ENCODE measurements at regions not wholly inside any gene's neighbourhood (a gene's known extent, or its start where the extent isn't known, plus 50 kb on each side); places are given as distances from the start of the nearest gene placed in this dataset.

- Histone ChIP-seq H3K36me3 (ENCODE audit: control insufficient read depth in 2 of 2, insufficient read depth in 2 of 2, low read length in 1 of 2) (no peaks in the 10 kb centered on the region), H3K27me3 (ENCODE audit: control insufficient read depth in 2 of 2, insufficient read depth in 1 of 2, low read length in 1 of 2) (no peaks in the 10 kb centered on the region), H3K27ac (ENCODE audit: low read depth in 1 of 2, low read length in 1 of 2) (peak overlapping the region in 1 of 2 donors; percentile 72), H3K4me1 (ENCODE audit: control insufficient read depth in 2 of 2, insufficient read depth in 2 of 2, low read length in 2 of 2) (peaks cover 8 to 17% of the 10 kb centered on the region in 2 donors), H3K9me3 (ENCODE audit: control insufficient read depth in 2 of 2, insufficient read depth in 1 of 2, low read length in 1 of 2) (no peaks in the 10 kb centered on the region), H3K4me3 (ENCODE audit: low read length in 2 of 2) (peak overlapping the region; percentile 14 to 29)
- WGBS: 23% methylated on average over 6 of the region's 6 CpGs
- DNase-seq (ENCODE audit: low read depth in 6 of 9, low spot score in 9 of 9): peak in 5 of 9 donors; percentile 57 to 85 (median 72)
Measured at GRCh38 chr14:22039938-22040780, 366.5 kb upstream of the OR4E1 start.

- Histone ChIP-seq H3K36me3 (ENCODE audit: control insufficient read depth in 2 of 2, insufficient read depth in 2 of 2, low read length in 1 of 2) (no peaks in the 10 kb centered on the region), H3K4me1 (ENCODE audit: control insufficient read depth in 2 of 2, insufficient read depth in 2 of 2, low read length in 2 of 2) (peaks cover 8 to 22% of the 10 kb centered on the region in 2 donors), H3K4me3 (ENCODE audit: low read length in 2 of 2) (no peak overlapping the region), H3K27me3 (ENCODE audit: control insufficient read depth in 2 of 2, insufficient read depth in 1 of 2, low read length in 1 of 2) (no peaks in the 10 kb centered on the region), H3K9me3 (ENCODE audit: control insufficient read depth in 2 of 2, insufficient read depth in 1 of 2, low read length in 1 of 2) (no peaks in the 10 kb centered on the region), H3K27ac (ENCODE audit: low read depth in 1 of 2, low read length in 1 of 2) (no peak overlapping the region)
- no peak for DNase-seq (ENCODE audit: low read depth in 6 of 9, low spot score in 9 of 9)
- 97% methylated on average over 2 of the region's 2 CpGs for WGBS
Measured at GRCh38 chr14:22036541-22037239, 363.1 kb upstream of the OR4E1 start.

GRCh38 chr14:22026527-22026926 is 352.9 kb upstream of the OR4E1 start:
- Histone ChIP-seq H3K27ac (ENCODE audit: low read depth in 1 of 2, low read length in 1 of 2) (peak overlapping the region in 1 of 2 donors; percentile 69), H3K27me3 (ENCODE audit: control insufficient read depth in 2 of 2, insufficient read depth in 1 of 2, low read length in 1 of 2) (no peaks in the 10 kb centered on the region), H3K36me3 (ENCODE audit: control insufficient read depth in 2 of 2, insufficient read depth in 2 of 2, low read length in 1 of 2) (no peaks in the 10 kb centered on the region), H3K9me3 (ENCODE audit: control insufficient read depth in 2 of 2, insufficient read depth in 1 of 2, low read length in 1 of 2) (no peaks in the 10 kb centered on the region), H3K4me1 (ENCODE audit: control insufficient read depth in 2 of 2, insufficient read depth in 2 of 2, low read length in 2 of 2) (peaks cover 20 to 30% of the 10 kb centered on the region in 2 donors), H3K4me3 (ENCODE audit: low read length in 2 of 2) (no peak overlapping the region)
- peak in 1 of 9 donors; percentile 29 for DNase-seq (ENCODE audit: low read depth in 6 of 9, low spot score in 9 of 9)
- WGBS: 73% methylated on average over 2 of the region's 2 CpGs

- 21% methylated on average over 1 of the region's 1 CpG for WGBS
- Histone ChIP-seq H3K4me3 (ENCODE audit: low read length in 2 of 2) (no peak overlapping the region), H3K9me3 (ENCODE audit: control insufficient read depth in 2 of 2, insufficient read depth in 1 of 2, low read length in 1 of 2) (no peaks in the 10 kb centered on the region), H3K4me1 (ENCODE audit: control insufficient read depth in 2 of 2, insufficient read depth in 2 of 2, low read length in 2 of 2) (peaks cover 20 to 30% of the 10 kb centered on the region in 2 donors), H3K27ac (ENCODE audit: low read depth in 1 of 2, low read length in 1 of 2) (peak overlapping the region in 1 of 2 donors; percentile 69), H3K36me3 (ENCODE audit: control insufficient read depth in 2 of 2, insufficient read depth in 2 of 2, low read length in 1 of 2) (no peaks in the 10 kb centered on the region), H3K27me3 (ENCODE audit: control insufficient read depth in 2 of 2, insufficient read depth in 1 of 2, low read length in 1 of 2) (no peaks in the 10 kb centered on the region)
- DNase-seq (ENCODE audit: low read depth in 6 of 9, low spot score in 9 of 9): peak in 3 of 9 donors; percentile 44 to 81 (median 53)
Measured at GRCh38 chr14:22025879-22026278, 352.3 kb upstream of the OR4E1 start.

GRCh38 chr14:22024137-22024536 is 350.5 kb upstream of the OR4E1 start:
- DNase-seq (ENCODE audit: low read depth in 6 of 9, low spot score in 9 of 9): no peak
- H3K36me3 ChIP-seq (ENCODE audit: control insufficient read depth in 2 of 2, insufficient read depth in 2 of 2, low read length in 1 of 2): no peaks in the 10 kb centered on the region
- peaks cover 20 to 30% of the 10 kb centered on the region in 2 donors for H3K4me1 ChIP-seq (ENCODE audit: control insufficient read depth in 2 of 2, insufficient read depth in 2 of 2, low read length in 2 of 2)
- H3K9me3 ChIP-seq (ENCODE audit: control insufficient read depth in 2 of 2, insufficient read depth in 1 of 2, low read length in 1 of 2): no peaks in the 10 kb centered on the region
- H3K27ac ChIP-seq (ENCODE audit: low read depth in 1 of 2, low read length in 1 of 2): no peak overlapping the region
- WGBS: 3% methylated on average over 1 of the region's 1 CpG
- H3K27me3 ChIP-seq (ENCODE audit: control insufficient read depth in 2 of 2, insufficient read depth in 1 of 2, low read length in 1 of 2): no peaks in the 10 kb centered on the region
- H3K4me3 ChIP-seq (ENCODE audit: low read length in 2 of 2): no peak overlapping the region

GRCh38 chr14:22018890-22019289 is 345.3 kb upstream of the OR4E1 start:
- no peaks in the 10 kb centered on the region for H3K27me3 ChIP-seq (ENCODE audit: control insufficient read depth in 2 of 2, insufficient read depth in 1 of 2, low read length in 1 of 2)
- 88% methylated on average over 1 of the region's 1 CpG for WGBS
- H3K4me3 ChIP-seq (ENCODE audit: low read length in 2 of 2): no peak overlapping the region
- peaks cover 0 to 4% of the 10 kb centered on the region in 2 donors for H3K4me1 ChIP-seq (ENCODE audit: control insufficient read depth in 2 of 2, insufficient read depth in 2 of 2, low read length in 2 of 2)
- no peak overlapping the region for H3K27ac ChIP-seq (ENCODE audit: low read depth in 1 of 2, low read length in 1 of 2)
- no peaks in the 10 kb centered on the region for H3K9me3 ChIP-seq (ENCODE audit: control insufficient read depth in 2 of 2, insufficient read depth in 1 of 2, low read length in 1 of 2)
- H3K36me3 ChIP-seq (ENCODE audit: control insufficient read depth in 2 of 2, insufficient read depth in 2 of 2, low read length in 1 of 2): no peaks in the 10 kb centered on the region
- DNase-seq (ENCODE audit: low read depth in 6 of 9, low spot score in 9 of 9): no peak

- H3K4me1 ChIP-seq (ENCODE audit: control insufficient read depth in 2 of 2, insufficient read depth in 2 of 2, low read length in 2 of 2): peaks cover 3 to 13% of the 10 kb centered on the region in 2 donors
- no peak overlapping the region for H3K27ac ChIP-seq (ENCODE audit: low read depth in 1 of 2, low read length in 1 of 2)
- H3K27me3 ChIP-seq (ENCODE audit: control insufficient read depth in 2 of 2, insufficient read depth in 1 of 2, low read length in 1 of 2): no peaks in the 10 kb centered on the region
- 71% methylated on average over 3 of the region's 3 CpGs for WGBS
- no peaks in the 10 kb centered on the region for H3K36me3 ChIP-seq (ENCODE audit: control insufficient read depth in 2 of 2, insufficient read depth in 2 of 2, low read length in 1 of 2)
- no peaks in the 10 kb centered on the region for H3K9me3 ChIP-seq (ENCODE audit: control insufficient read depth in 2 of 2, insufficient read depth in 1 of 2, low read length in 1 of 2)
- DNase-seq (ENCODE audit: low read depth in 6 of 9, low spot score in 9 of 9): no peak
- H3K4me3 ChIP-seq (ENCODE audit: low read length in 2 of 2): no peak overlapping the region
Measured at GRCh38 chr14:22012452-22012851, 338.8 kb upstream of the OR4E1 start.

- Histone ChIP-seq H3K27ac (ENCODE audit: low read depth in 1 of 2, low read length in 1 of 2) (no peak overlapping the region), H3K4me1 (ENCODE audit: control insufficient read depth in 2 of 2, insufficient read depth in 2 of 2, low read length in 2 of 2) (peaks cover 4 to 12% of the 10 kb centered on the region in 2 donors), H3K4me3 (ENCODE audit: low read length in 2 of 2) (no peak overlapping the region), H3K27me3 (ENCODE audit: control insufficient read depth in 2 of 2, insufficient read depth in 1 of 2, low read length in 1 of 2) (no peaks in the 10 kb centered on the region), H3K36me3 (ENCODE audit: control insufficient read depth in 2 of 2, insufficient read depth in 2 of 2, low read length in 1 of 2) (no peaks in the 10 kb centered on the region), H3K9me3 (ENCODE audit: control insufficient read depth in 2 of 2, insufficient read depth in 1 of 2, low read length in 1 of 2) (no peaks in the 10 kb centered on the region)
- WGBS: 96% methylated on average over 2 of the region's 2 CpGs
- DNase-seq (ENCODE audit: low read depth in 6 of 9, low spot score in 9 of 9): no peak
Measured at GRCh38 chr14:22011253-22011642, 337.6 kb upstream of the OR4E1 start.

GRCh38 chr14:22010545-22011252 is 337.1 kb upstream of the OR4E1 start:
- Histone ChIP-seq H3K27ac (ENCODE audit: low read depth in 1 of 2, low read length in 1 of 2) (no peak overlapping the region), H3K36me3 (ENCODE audit: control insufficient read depth in 2 of 2, insufficient read depth in 2 of 2, low read length in 1 of 2) (no peaks in the 10 kb centered on the region), H3K9me3 (ENCODE audit: control insufficient read depth in 2 of 2, insufficient read depth in 1 of 2, low read length in 1 of 2) (no peaks in the 10 kb centered on the region), H3K27me3 (ENCODE audit: control insufficient read depth in 2 of 2, insufficient read depth in 1 of 2, low read length in 1 of 2) (no peaks in the 10 kb centered on the region), H3K4me1 (ENCODE audit: control insufficient read depth in 2 of 2, insufficient read depth in 2 of 2, low read length in 2 of 2) (peaks cover 4 to 12% of the 10 kb centered on the region in 2 donors), H3K4me3 (ENCODE audit: low read length in 2 of 2) (no peak overlapping the region)
- no peak for DNase-seq (ENCODE audit: low read depth in 6 of 9, low spot score in 9 of 9)
- 91% methylated on average over 2 of the region's 2 CpGs for WGBS

All from thymus (tissue), 11 donors.